NB4 (cell line): ENCODE measurements at regions not wholly inside any gene's neighbourhood (a gene's known extent, or its start where the extent isn't known, plus 50 kb on each side); places are given as distances from the start of the nearest gene placed in this dataset.

Experiments used
- CTCF ChIP-seq: IDR thresholded peaks from one replicate; pipeline ENCODE4 v1.5.1; 2012; ENCODE audit warnings: low read depth, low read length
- MAX ChIP-seq: IDR thresholded peaks from 2 replicates; pipeline ENCODE4 v1.6.1; 2011; ENCODE audit warnings: low read depth, low read length
- MYC ChIP-seq: IDR thresholded peaks from 2 replicates; pipeline ENCODE4 v1.6.1; 2011; ENCODE audit warnings: low read depth, low read length
- POLR2A ChIP-seq: IDR thresholded peaks from 2 replicates; pipeline ENCODE4 v1.6.1; 2011; ENCODE audit warnings: mild to moderate bottlenecking; ENCODE audit not compliant: insufficient read length; ENCODE audit errors: extremely low read depth

- TF ChIP-seq POLR2A (no peak), CTCF (no peak), MAX (no peak), MYC (no peak)
Observed at GRCh38 chr3:87625876-87626275, 349.5 kb upstream of the POU1F1 start.
